ENCODE measurements at regions not wholly inside any gene's neighbourhood (a gene's known extent, or its start where the extent isn't known, plus 50 kb on each side); places are given as distances from the start of the nearest gene placed in this dataset.

DNA sequence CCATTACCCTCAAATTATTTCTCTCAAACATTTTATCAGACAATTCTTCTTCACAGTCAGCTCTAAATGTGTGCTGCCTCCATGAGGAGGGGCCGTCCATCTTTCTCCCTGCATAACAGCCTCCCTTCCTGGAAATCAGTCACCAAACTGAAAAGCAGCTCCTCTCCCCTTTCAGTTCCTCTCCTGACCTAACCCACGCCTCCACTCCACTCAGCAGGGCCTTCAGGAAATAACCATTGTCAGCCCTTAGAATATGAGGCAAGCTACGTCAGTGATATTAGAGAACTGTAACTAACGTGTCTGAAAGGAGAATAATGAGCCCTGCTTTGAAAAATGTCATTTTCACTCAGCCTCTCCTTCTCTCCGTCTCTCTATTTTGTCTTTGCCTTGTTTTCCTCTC, 116.2 kb downstream of the OLFM4 start:
- no peak for DNase-seq

DNA sequence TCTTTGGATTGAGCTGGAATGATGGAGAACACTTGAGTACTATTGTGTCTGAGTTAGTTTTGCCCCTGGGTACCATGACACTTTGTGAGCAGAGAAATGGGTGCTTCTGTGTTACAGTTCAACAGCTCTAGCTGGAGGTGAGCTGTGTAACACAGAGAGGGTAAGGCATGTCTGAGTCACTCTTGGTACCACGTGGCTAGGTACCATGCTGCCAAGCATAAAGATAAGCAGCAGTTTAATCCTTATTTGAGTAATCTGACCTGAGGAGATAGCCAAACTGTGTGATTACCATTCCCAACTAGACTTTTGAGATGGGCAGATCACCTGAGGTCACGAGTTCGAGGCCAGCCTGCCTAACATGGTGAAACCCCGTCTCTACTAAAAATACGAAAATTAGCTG, 122.0 kb downstream of the OLFM4 start:
- no peak for DNase-seq

DNA sequence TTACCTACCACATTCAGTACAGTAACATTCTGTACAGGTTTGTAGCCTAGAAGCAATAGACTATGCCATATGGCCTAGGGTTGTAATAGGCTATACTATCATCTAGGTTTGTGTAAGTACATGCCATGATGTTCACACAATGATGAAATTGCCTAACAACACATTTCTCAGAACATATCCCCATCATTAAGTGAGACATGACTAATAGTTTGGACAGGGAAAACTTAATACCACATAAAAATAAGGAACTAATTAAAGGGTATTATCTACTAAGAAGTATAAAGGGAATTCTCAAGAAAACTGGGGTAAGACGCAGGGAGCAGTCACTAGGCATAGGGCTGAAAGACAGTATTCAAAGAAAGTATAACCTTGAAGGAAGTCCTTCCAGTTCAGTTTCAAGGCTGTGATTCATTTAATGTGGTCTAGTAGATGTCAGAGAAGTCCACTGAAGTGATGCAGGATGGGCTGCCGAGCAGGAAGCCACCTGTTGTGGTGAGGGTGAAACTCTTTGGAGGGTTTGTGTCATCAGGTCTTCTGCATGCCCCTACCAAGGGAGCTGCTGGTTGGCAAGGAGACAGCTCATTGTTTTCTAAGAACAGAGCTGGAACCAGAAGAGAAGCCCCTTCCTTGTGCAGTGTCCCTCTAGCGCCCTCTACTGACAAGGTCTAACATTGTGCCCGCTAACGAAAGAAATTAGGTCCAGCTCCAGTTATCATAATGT, 122.9 kb downstream of the OLFM4 start:
- no peak for DNase-seq

DNA sequence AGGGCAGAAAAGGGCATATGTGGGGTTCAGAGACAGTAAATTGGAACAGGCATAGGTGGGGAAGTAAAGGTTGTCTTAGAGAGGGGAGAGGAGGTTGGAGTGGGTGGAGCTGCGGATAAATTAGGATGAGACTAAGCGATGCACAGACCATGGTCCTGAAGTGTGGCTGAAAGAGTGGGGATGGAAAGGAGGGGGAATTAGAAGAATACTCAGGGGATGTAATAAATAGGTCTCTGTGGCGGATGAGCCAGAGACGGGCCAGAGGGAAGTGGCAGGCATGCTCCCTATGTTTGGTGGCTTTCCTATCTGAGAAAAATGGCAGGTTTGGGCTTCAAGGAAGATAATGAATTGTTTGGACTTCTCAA, 123.4 kb downstream of the OLFM4 start:
- no peak for DNase-seq

DNA sequence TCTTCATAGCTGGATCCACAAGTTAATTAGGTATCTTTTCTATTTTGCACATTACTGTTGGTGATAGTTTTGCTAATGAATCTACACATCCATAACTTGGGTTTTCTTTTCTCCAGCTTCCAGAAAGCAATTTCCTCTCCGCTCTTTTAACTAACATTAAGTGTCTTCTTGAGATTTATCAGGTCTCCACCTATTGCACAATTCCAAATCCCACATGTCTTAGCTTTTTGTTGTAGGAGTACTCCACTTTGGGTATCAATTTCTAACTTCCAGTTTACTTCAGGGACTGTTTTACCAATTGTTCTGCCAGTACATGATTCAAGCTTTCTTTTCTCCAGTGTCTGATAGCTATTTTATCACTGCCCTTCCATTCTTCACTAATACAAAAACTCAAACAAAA, 129.6 kb downstream of the OLFM4 start:
- DNase-seq = no peak

DNA sequence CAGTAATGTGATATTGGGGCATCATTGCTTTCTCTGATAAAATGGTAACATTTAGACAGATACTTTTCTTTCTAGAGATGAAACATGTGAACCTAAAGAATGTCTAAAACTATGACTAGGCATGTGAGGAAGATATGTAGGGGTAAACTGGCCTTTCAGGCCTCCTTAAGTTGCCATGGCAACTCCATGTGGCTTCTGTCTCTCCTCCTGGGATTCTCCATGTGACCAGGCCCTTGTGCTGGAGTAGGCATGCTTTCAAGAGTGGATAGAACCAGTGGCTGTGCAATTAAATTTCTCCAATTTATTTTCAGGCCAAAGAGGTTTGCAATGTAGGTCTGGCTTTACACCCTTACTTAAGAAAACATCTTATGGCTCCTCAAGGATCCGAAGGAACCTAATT, 130.8 kb downstream of the OLFM4 start:
- DNase-seq = no peak

DNA sequence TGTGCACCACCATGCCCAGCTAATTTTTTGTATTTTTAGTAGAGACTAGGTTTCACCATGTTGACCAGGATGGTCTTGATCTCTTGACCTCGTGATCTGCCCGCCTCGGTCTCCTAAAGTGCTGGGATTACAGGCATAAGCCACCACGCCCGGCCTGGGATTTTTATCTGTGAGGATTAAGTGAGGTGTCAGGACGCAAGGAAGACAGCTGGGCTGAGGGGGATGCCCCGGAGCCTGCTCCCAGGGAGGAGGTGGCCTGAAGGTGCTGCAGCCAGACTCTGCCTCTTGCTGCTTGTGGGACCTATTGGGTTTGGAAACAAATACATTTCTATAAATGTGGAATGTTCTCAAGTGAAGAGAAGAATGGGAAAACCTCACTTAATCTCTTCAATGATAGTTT, 131.6 kb downstream of the OLFM4 start:
- no peak for DNase-seq

DNA sequence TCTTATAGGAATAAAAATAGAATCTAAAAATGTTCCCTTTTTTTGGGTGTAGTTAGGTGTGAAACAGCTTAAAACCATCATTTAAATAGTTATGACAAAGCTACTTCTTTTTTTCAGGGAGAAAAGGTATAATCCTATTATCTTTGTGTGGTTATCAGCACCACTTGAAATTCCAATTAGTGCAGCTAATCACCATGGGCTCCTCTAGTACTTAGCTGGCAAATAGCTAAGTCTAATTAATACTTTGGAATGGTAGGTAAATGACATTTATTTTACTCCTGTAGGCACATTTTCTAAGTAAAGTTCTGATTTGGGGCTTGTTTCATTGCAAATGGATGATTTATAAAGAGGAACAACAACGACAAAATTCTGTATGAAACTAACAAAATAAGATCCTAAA, 132.6 kb downstream of the OLFM4 start:
- DNase-seq = no peak

DNA sequence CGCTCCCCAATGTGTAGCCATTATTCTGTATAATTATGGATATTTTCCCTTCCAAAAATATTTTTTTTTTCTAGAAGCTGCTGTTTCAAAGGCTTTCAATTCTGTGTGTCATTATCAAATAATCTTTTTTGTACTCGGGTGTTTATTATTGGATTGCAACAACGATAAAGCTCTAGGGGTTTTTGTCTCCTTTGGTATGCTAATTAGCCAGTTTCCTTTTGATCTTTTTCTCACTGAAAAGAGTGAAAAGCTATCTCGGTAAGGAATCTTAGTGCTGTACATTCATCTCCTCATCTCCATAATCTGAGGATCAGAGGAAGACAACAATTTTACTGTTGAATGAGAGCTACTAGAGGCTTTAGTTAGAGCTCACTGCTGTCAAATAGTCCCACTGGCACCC, 136.6 kb downstream of the OLFM4 start:
- DNase-seq = no peak

DNA sequence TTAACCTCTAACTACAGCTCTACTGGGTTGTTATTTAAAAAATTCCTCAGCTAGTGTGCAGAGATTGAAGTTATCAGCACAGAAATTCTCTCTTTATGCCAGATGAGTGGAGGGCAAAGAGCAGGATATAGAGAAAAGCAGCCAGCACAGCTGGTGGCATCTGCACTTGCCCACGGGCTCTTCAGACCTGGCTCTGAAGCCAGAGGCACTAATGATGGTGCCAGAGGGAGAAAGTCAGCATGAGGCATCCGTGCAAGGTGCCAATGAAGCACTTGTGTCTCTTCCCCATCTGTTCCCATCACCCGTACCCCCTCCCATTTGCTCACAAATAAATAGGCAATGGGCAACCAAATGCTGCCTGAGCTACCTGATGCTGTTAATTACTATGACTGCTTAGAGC, 138.9 kb downstream of the OLFM4 start:
- no peak for DNase-seq

DNA sequence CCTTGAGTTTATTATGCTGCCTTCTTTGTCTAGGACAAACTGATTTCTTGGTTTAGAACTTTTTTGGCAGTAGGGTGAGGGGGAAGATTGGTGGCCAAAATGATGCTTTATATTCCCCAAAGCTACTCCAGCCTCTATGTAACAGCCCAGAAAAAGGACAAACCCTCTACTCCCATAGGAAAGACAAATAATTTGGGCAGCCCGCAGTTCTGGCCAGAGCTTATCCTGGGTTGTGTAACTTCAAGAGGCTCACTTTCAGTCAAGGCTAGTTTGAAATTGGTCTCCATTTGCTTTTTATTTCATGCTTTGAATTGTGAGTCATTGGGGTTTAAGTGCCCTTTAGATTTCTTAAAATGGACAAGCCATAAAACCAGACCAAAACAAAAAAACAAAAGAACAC, 142.3 kb downstream of the OLFM4 start:
- no peak for DNase-seq

DNA sequence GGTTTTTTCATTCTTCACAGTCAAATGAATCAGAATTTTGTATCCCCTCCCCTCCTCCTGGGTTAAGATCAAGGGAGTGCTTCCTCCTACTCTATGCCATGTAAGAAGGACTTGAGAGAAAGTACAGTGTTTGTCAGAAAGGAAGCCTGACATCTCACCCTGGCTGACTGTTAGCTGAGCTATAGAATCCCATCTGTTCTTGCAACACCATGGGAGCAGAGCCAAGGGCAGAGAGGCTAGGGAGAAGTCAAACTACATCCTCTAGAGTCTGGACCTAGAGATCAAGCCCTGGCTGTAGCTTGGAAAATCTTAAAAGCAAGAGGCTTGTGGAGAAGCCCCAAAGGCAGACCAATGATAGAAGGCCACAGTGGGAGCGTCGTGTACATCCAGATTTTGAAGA, 145.9 kb downstream of the OLFM4 start:
- no peak for DNase-seq

DNA sequence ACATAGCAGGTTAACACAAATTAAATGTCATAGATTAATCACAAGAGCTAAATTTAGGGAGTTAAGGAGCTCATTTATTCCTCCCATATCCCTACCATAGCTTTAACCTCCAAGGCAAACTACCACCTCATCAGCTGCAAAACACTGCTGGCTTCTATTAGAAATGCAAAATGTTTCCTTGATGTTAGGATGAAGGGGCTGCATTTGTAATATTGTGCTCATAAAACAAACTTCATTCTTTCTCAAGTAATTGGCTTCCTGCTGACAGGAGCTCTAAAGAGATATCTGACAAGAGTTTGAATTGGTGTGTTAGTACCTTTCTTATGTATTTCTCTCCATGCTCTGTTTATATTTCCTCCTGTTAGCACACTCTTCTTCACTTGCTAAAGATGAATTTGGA, 152.1 kb downstream of the OLFM4 start:
- DNase-seq = no peak

DNA sequence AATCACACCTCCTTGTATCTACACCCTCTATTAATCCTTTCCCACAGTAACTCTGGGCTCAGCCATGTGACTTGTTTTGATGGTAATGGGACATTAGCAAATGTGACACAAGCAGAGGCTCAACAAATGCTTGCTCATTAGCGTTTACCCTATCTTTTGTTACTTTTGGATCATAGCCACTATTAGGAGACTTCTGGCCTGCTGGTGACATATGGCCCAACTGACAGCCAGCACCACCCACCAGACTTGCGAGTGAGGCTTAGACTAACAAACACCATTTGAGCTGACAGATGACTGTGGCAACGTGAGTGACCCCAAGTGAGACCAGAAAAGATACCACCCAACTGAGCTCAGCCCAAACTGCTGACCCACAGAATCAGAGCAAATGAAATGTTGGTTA, 154.1 kb downstream of the OLFM4 start:
- DNase-seq = no peak

DNA sequence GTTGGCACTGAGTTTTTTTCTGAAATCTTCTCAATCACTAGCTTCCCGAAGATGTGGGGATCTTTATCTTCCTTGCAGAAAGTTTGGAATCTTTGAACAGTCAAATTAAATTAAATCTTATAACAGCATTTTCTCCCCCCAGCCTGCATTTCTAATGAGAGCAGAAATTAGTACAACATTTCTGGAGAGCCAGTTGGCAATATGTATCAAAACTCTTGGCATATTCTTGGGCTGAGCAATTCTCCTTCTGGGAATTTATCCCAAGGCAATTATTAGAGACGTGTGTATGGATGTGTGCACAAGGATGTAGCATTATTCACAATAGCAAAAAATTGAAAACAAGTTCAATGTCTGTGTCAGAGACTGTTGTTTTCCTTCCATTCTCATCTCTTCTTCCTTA, 159.5 kb downstream of the OLFM4 start:
- DNase-seq = no peak

DNA sequence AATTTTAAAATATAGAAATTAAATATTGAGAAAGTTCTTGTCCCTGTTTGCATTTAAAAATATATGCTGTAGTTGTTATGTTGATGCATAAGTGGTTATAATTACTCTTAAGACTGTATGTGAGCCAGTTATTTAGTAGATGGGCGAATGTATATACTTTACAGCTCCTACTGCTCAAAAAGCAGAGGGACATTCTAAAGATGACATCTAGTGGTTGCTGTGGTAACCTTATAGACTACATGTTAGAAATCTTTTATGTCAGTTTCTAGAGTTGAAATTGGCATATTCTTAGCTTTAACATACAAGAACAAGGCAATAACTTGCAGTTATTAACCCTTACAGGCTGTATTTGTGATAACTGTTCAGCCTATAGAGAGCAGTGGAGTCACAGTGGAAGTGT, 160.5 kb downstream of the OLFM4 start:
- DNase-seq = no peak

DNA sequence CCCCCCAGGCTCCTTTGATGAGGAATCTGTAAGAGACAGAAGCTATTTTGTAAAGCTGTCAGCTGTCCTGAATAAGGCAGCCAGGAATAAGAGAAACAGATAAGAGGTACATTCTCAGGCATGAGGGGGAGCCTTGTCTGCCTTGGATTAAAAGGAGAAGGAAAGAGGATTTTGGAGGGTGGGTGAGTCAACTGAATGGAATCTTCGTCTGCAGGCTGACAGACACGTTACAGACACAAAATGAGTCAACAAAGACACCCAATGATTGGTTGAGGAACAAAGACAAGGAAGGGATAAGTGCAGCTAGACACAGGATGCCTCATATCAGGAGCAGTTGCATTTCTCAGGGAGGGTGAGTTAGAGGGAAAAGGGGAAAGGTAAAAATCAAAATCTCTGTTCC, 162.5 kb downstream of the OLFM4 start:
- DNase-seq = no peak

DNA sequence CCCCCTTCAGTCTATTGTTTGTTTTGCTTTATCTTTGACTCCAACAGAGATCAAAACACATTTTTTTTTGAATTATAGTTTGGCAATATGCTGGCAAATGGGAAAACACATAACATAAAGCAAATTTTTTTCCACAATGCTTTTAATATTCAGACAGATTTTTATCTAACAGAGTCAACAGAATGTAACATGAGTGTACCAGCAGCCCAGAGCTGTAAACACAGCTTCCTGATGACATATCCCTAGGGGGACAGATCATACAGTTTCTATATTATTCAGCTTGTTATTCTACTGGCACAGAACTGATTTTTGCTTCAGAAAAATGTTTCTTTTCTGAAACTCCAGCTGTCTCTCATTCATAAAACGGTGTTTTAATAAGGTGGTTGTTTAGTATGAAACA, 168.8 kb downstream of the OLFM4 start:
- DNase-seq = no peak

DNA sequence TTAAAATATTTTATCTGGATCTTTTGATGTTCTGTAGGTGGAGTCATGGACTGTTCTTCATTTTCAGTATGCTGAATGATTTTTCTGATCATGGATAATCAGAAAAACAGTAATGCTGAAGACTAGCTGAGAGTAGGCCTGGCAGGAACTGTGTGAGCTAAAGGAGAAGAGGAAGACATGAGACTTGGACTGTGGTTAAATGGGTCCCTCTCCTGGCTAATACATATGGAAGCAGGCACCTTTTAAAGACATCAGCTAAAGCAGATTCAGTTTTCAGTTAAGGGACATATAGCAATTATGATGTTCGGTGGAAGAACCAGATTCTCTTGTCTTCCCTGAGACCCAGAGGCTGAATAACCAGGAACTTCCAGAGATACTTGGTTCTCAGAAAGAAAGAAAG, 169.4 kb downstream of the OLFM4 start:
- no peak for DNase-seq

DNA sequence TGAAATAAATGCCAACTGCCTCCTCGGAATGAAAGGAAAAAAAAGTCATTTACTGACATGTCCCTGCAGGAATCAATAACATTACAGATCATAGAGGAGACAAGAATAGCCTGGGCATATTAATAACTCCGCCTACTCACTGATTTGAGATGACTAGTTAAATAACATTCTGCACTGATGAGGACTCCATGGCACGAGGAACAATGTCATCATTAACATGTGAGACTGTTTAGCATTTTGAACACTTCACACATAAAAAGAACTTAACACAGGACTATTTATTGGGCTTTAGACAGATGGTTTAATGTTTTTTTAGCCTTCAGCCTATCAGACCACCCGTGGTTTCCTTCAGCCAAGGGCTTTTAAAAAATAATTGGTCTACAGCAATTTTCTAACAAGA, 170.1 kb downstream of the OLFM4 start:
- no peak for DNase-seq

DNA sequence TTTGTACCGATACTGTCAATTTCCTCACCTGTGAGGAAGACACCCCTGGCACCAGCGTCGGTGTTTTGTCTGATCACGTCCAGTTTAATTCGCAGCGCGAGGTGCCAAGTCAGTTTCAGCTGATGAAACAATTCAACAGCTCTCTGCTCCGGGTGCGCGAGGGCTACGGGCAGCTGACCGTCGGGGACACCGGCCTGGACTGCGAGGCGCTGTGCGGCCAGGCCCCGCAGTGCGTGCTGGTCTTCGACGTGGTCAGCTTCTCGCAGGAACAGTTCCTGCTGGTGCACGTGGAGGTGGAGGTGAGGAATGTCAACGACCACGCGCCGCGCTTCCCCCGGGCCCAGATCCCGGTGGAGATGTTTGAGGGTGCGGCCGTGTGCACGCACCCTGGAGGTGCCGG, 171.5 kb downstream of the OLFM4 start:
- no peak for DNase-seq

DNA sequence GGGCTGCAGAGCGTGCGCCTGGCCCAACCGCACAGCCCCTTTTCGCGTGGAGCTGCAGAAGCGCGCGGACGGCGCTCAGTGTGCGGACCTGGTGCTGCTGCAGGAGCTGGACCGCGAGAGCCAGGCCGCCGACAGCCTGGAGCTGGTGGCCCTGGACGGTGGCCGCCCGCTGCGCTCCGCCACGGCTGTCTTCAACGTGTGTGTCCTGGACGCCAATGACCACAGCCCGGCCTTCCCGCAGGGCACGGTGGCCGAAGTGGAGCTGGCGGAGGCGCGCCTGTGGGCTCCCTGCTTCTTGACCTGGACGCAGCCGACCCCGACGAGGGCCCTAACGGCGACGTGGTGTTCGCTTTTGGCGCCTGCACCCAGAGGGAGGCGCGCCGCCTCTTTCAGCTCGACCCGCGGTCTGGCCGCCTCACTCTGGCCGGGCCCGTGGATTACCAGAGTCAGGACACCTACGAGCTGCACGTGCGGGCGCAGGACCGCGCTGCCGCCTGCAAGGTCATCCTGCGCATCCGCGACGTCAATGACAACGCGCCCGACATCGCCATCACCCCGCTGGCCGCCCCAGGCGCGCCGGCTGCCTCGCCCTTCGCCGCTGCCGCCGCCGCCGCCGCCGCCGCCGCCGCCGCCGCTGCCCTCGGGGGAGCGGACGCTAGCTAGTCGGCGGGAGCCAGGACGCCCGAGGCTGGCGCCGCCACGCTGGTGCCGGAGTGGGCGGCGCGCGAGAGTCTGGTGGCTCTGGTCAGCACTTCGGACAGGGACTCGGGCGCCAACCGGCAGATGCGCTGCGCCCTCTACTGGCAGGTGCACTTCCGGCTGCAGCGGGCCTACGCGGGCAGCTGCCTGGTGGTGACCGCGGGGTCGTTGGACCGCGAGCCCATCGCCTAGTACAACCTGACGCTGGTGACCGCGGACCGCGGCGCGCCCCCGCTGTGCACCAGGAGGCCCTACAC, 172.2 kb downstream of the OLFM4 start:
- no peak for DNase-seq

DNA sequence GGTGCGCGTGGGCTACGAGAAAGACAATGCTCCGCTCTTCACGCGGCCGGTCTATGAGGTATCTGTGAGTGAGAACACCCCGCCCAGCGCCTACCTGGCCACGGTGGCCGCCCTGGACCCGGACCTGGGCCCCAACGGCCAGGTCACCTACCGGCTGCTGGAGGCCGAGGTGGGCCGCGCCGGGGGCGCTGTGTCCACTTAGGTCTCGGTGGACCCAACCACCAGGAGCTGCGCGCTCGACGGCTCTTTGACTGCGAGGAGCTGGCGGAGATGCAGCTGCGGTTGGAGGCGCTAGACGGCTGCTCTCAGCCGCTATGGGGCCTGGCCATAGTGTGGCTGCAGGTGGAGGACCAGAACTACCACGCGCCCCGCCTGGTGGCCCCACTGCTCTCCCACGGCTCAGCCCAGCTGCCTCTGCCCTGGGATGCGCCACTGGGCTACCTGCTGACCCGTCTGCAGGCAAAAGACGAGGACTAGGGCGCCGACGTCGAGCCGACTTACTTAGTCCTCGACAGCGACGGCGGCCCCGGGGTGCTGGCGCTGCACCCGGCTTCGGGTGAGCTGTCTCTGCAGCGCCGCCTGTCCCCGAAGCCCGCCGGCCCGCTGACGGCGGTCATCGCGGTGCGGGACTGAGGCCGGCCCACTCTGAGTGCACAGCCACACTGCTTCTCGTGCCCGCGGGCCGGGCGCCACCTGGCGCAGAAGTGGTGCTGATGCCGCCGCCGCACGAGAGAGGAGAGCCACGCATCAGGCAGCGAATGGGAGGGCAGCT, 173.0 kb downstream of the OLFM4 start:
- no peak for DNase-seq

Measured in occipital lobe (tissue), 1 donor.